SK-N-SH (cell line): ENCODE measurements at regions not wholly inside any gene's neighbourhood (a gene's known extent, or its start where the extent isn't known, plus 50 kb on each side); places are given as distances from the start of the nearest gene placed in this dataset.

Experiments used
- CTCF ChIA-PET: fragments of 300-600, 350-600 bp; formaldehyde crosslinking; extraction: SDS; loops from one replicate; lab custom pipeline; 2021; lab: Yijun Ruan, JAX
- POLR2A ChIA-PET: fragments of 350-600 bp; sonication (Branson Sonifier 250); formaldehyde crosslinking; extraction: SDS; loops from one replicate; lab custom pipeline; 2020; ENCODE audit warnings: antibody characterized with exemption, inconsistent platforms; lab: Yijun Ruan, JAX
- DNase-seq: peaks from one replicate; pipeline ENCODE4 v3.0.0; 2012
- H2AFZ ChIP-seq: fragments of 200-600 bp; sonication (generic); 2 replicates; pipeline ENCODE4 v1.8.1; 2016; ENCODE audit warnings: antibody characterized with exemption, mild to moderate bottlenecking, low read depth
- H3F3A ChIP-seq: fragments of 200-600 bp; sonication (generic); replicated peaks from 2 replicates; pipeline ENCODE3; 2016; ENCODE audit warnings: antibody characterized with exemption, mild to moderate bottlenecking; ENCODE audit not compliant: insufficient read depth
- H3K27ac ChIP-seq, 2 experiments: fragments of 200-500 bp in 1 of 2; fragments of 200-600 bp in 1 of 2; sonication (Bioruptor generic) in 1 of 2; sonication (generic), shearing (Covaris generic) in 1 of 2; 2 replicates each; pipeline versions ENCODE4 v1.5.1 to v1.6.1; 2014 to 2016; ENCODE audit warnings: low read depth in 2 of 2, inconsistent platforms in 1 of 2, low read length in 1 of 2, mild to moderate bottlenecking in 1 of 2, mixed read lengths in 1 of 2
- H3K27me3 ChIP-seq: fragments of 200-600 bp; sonication (generic), shearing (Covaris generic); 2 replicates; pipeline ENCODE4 v1.6.1; 2016; ENCODE audit warnings: mixed run types; ENCODE audit not compliant: insufficient read depth
- H3K36me3 ChIP-seq, 2 experiments: fragments of 200-500 bp in 1 of 2; fragments of 200-600 bp in 1 of 2; sonication (Bioruptor generic) in 1 of 2; sonication (generic) in 1 of 2; replicated peaks in 1 of 2; 2 replicates each; pipeline versions ENCODE3 to v1.5.1; 2014 to 2016; ENCODE audit warnings: low read length in 1 of 2, mild to moderate bottlenecking in 1 of 2; ENCODE audit not compliant: insufficient read depth in 2 of 2, control insufficient read depth in 1 of 2
- H3K4me1 ChIP-seq, 2 experiments: fragments of 200-500 bp in 1 of 2; fragments of 200-600 bp in 1 of 2; sonication (Bioruptor generic) in 1 of 2; sonication (generic), shearing (Covaris generic) in 1 of 2; 2 replicates each; pipeline versions ENCODE4 v1.5.1 to v1.6.1; 2014 to 2016; ENCODE audit warnings: low read depth in 1 of 2, low read length in 1 of 2, mixed run types in 1 of 2; ENCODE audit not compliant: insufficient read depth in 2 of 2, control insufficient read depth in 1 of 2
- H3K4me2 ChIP-seq: fragments of 200-600 bp; sonication (generic), shearing (Covaris generic); 2 replicates; pipeline ENCODE4 v1.6.1; 2017; ENCODE audit warnings: mixed run types
- H3K4me3 ChIP-seq, 2 experiments: fragments of 200-500 bp in 1 of 2; fragments of 200-600 bp in 1 of 2; sonication (Bioruptor generic) in 1 of 2; sonication (generic), shearing (Covaris generic) in 1 of 2; 2 replicates each; pipeline versions ENCODE4 v1.5.1 to v1.8.1; 2014 to 2016; ENCODE audit warnings: low read depth in 2 of 2, inconsistent platforms in 1 of 2, low read length in 1 of 2, mild to moderate bottlenecking in 1 of 2, mixed read lengths in 1 of 2, moderate library complexity in 1 of 2
- H3K79me2 ChIP-seq: fragments of 200-600 bp; sonication (generic); 2 replicates; pipeline ENCODE4 v1.8.1; 2017; ENCODE audit warnings: mild to moderate bottlenecking; ENCODE audit not compliant: insufficient read depth
- H3K9ac ChIP-seq: fragments of 200-600 bp; sonication (generic); 2 replicates; pipeline ENCODE4 v1.6.1; 2017; ENCODE audit warnings: mixed run types
- H3K9me2 ChIP-seq: fragments of 200-600 bp; sonication (generic); 2 replicates; pipeline ENCODE4 v1.6.1; 2017; ENCODE audit warnings: mixed run types
- H3K9me3 ChIP-seq: fragments of 200-600 bp; sonication (generic); 2 replicates; pipeline ENCODE4 v1.6.1; 2017; ENCODE audit warnings: mixed run types, mild to moderate bottlenecking, moderate library complexity
- H4K20me1 ChIP-seq: fragments of 200-600 bp; sonication (generic); 2 replicates; pipeline ENCODE4 v1.6.1; 2017; ENCODE audit warnings: mild to moderate bottlenecking, mixed run types; ENCODE audit not compliant: insufficient read depth
- CHD2 ChIP-seq: fragments of 150-350 bp; IDR thresholded peaks from 2 replicates; pipeline ENCODE4 v1.6.1; 2018; ENCODE audit warnings: low read length; ENCODE audit not compliant: partially characterized antibody
- CTCF ChIP-seq: fragments of 200-600 bp; sonication (generic); IDR thresholded peaks from 2 replicates; pipeline ENCODE4 v1.6.1; 2017; ENCODE audit warnings: antibody characterized with exemption, mild to moderate bottlenecking, moderate library complexity
- ELF1 ChIP-seq: IDR thresholded peaks from 2 replicates; pipeline ENCODE4 v1.4.0; 2012
- EP300 ChIP-seq, 2 experiments: IDR thresholded peaks; 2 replicates each; pipeline versions ENCODE4 v1.4.0 to v1.6.1; 2012; ENCODE audit warnings: borderline replicate concordance in 1 of 2, low read depth in 1 of 2, low read length in 1 of 2
- EZH2phosphoT487 ChIP-seq: fragments of 200-600 bp; sonication (generic); IDR thresholded peaks from 2 replicates; pipeline ENCODE4 v1.6.1; 2017; ENCODE audit warnings: low read depth, mixed run types, mild to moderate bottlenecking, antibody characterized with exemption, moderate library complexity, borderline replicate concordance
- FOSL2 ChIP-seq: IDR thresholded peaks from 2 replicates; pipeline ENCODE4 v1.4.0; 2012; ENCODE audit warnings: low read depth, mild to moderate bottlenecking, moderate library complexity, borderline replicate concordance
- FOXJ3 ChIP-seq: sonication (generic); formaldehyde crosslinking; IDR thresholded peaks from 2 replicates; pipeline ENCODE4 v1.5.1; 2020; ENCODE audit warnings: mild to moderate bottlenecking, missing genetic modification reagents
- FOXM1 ChIP-seq: IDR thresholded peaks from 2 replicates; pipeline ENCODE4 v1.4.0; 2012; ENCODE audit warnings: low read depth, mild to moderate bottlenecking
- GABPA ChIP-seq: IDR thresholded peaks from 2 replicates; pipeline ENCODE4 v1.4.0; 2012; ENCODE audit warnings: low read depth, mild to moderate bottlenecking
- GATA2 ChIP-seq: sonication (generic); formaldehyde crosslinking; IDR thresholded peaks from 2 replicates; pipeline ENCODE4 v1.5.0; 2020; ENCODE audit warnings: mild to moderate bottlenecking, missing genetic modification reagents
- JUND ChIP-seq: IDR thresholded peaks from 2 replicates; pipeline ENCODE4 v1.4.0; 2012
- MAX ChIP-seq: IDR thresholded peaks from 2 replicates; pipeline ENCODE4 v1.4.0; 2012; ENCODE audit warnings: low read depth
- MEF2A ChIP-seq: IDR thresholded peaks from 2 replicates; pipeline ENCODE4 v1.4.0; 2012; ENCODE audit warnings: low read depth, borderline replicate concordance
- MXI1 ChIP-seq: IDR thresholded peaks from 2 replicates; pipeline ENCODE4 v1.6.1; 2012; ENCODE audit warnings: mild to moderate bottlenecking, low read depth, low read length, improper control_type of control experiment
- NFIC ChIP-seq: IDR thresholded peaks from 2 replicates; pipeline ENCODE4 v1.4.0; 2012; ENCODE audit warnings: borderline replicate concordance
- POLR2AphosphoS5 ChIP-seq: IDR thresholded peaks from 2 replicates; pipeline ENCODE4 v1.6.1; 2012; ENCODE audit warnings: low read depth, low read length
- RFX5 ChIP-seq: IDR thresholded peaks from 2 replicates; pipeline ENCODE4 v1.6.1; 2012; ENCODE audit warnings: mild to moderate bottlenecking, improper control_type of control experiment, low read length
- SIN3A ChIP-seq: IDR thresholded peaks from 2 replicates; pipeline ENCODE4 v1.6.1; 2012; ENCODE audit warnings: low read depth, mild to moderate bottlenecking, low read length, moderate library complexity, borderline replicate concordance
- SMC3 ChIP-seq: IDR thresholded peaks from 2 replicates; pipeline ENCODE4 v1.6.1; 2012; ENCODE audit warnings: low read depth, low read length, improper control_type of control experiment
- TCF12 ChIP-seq: IDR thresholded peaks from 2 replicates; pipeline ENCODE4 v1.4.0; 2012
- USF2 ChIP-seq: fragments of 150-350 bp; IDR thresholded peaks from 2 replicates; pipeline ENCODE4 v1.6.1; 2017; ENCODE audit warnings: antibody characterized with exemption, low read length, low read depth, borderline replicate concordance
- YY1 ChIP-seq: IDR thresholded peaks from 2 replicates; pipeline ENCODE4 v1.4.0; 2012; ENCODE audit warnings: low read depth, mild to moderate bottlenecking
- WGBS: methylation state at CpG from one replicate; pipeline ENCODE4 v1.1.6; 2017; ENCODE audit warnings: low lambda C conversion rate; 5-methylcytosine and 5-hydroxymethylcytosine counted together
- TF ChIP-seq, protein P1 (sequence below): IDR thresholded peaks from 2 replicates; pipeline ENCODE4 v1.6.1; 2012; ENCODE audit warnings: mild to moderate bottlenecking, low read depth, low read length, moderate library complexity
- TF ChIP-seq, protein P2 (sequence below): IDR thresholded peaks from 2 replicates; pipeline ENCODE4; 2012

- peaks cover 38% of the 10 kb centered on the region for H3F3A ChIP-seq
- 0 out of 2 replicates have a peak overlapping the region, but pooled peaks have one; percentile 53 for H2AFZ ChIP-seq
- no peaks in the 10 kb centered on the region for H3K9me2 ChIP-seq
- ChIA-PET POLR2A (no interaction called here), CTCF (interaction anchor here (0.5 to 5.6 kb wide), 12 partner anchors 8 to 820 kb away, joined by 3 to 49 read pairs (median 4); no protein-coding TSS in a partner anchor)
- H3K9ac ChIP-seq: no peak overlapping the region
- H3K79me2 ChIP-seq: no peaks in the 10 kb centered on the region
- no peaks in the 10 kb centered on the region for H3K27me3 ChIP-seq
- no peaks in the 10 kb centered on the region for H3K9me3 ChIP-seq
- peak; percentile 46 for DNase-seq
- H3K36me3 ChIP-seq: no peaks in the 10 kb centered on the region
- H3K4me1 ChIP-seq: peaks cover 3 to 24% of the 10 kb centered on the region in 2 experiments; a peak in 3 of 4 replicates
- 54% methylated on average over 12 of the region's 12 CpGs for WGBS
- H3K27ac ChIP-seq: peak overlapping the region in 1 of 2 experiments; percentile 65; a peak in 2 of 4 replicates
- no peak overlapping the region for H3K4me3 ChIP-seq
- H4K20me1 ChIP-seq: no peaks in the 10 kb centered on the region
- H3K4me2 ChIP-seq: peak overlapping the region; percentile 49; the same call in 1 of the 2 replicates
- TF ChIP-seq GATA2 (CRISPR knock-in tag): no peak
- no peak for TF ChIP-seq CHD2
- TF ChIP-seq, protein P1, sequence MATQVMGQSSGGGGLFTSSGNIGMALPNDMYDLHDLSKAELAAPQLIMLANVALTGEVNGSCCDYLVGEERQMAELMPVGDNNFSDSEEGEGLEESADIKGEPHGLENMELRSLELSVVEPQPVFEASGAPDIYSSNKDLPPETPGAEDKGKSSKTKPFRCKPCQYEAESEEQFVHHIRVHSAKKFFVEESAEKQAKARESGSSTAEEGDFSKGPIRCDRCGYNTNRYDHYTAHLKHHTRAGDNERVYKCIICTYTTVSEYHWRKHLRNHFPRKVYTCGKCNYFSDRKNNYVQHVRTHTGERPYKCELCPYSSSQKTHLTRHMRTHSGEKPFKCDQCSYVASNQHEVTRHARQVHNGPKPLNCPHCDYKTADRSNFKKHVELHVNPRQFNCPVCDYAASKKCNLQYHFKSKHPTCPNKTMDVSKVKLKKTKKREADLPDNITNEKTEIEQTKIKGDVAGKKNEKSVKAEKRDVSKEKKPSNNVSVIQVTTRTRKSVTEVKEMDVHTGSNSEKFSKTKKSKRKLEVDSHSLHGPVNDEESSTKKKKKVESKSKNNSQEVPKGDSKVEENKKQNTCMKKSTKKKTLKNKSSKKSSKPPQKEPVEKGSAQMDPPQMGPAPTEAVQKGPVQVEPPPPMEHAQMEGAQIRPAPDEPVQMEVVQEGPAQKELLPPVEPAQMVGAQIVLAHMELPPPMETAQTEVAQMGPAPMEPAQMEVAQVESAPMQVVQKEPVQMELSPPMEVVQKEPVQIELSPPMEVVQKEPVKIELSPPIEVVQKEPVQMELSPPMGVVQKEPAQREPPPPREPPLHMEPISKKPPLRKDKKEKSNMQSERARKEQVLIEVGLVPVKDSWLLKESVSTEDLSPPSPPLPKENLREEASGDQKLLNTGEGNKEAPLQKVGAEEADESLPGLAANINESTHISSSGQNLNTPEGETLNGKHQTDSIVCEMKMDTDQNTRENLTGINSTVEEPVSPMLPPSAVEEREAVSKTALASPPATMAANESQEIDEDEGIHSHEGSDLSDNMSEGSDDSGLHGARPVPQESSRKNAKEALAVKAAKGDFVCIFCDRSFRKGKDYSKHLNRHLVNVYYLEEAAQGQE: no peak
- TF ChIP-seq ELF1: no peak
- TF ChIP-seq MEF2A: no peak
- peak; percentile 34 for TF ChIP-seq SMC3
- no peak for TF ChIP-seq SIN3A
- TF ChIP-seq MXI1: no peak
- no peak for TF ChIP-seq EZH2phosphoT487
- TF ChIP-seq, protein P2, sequence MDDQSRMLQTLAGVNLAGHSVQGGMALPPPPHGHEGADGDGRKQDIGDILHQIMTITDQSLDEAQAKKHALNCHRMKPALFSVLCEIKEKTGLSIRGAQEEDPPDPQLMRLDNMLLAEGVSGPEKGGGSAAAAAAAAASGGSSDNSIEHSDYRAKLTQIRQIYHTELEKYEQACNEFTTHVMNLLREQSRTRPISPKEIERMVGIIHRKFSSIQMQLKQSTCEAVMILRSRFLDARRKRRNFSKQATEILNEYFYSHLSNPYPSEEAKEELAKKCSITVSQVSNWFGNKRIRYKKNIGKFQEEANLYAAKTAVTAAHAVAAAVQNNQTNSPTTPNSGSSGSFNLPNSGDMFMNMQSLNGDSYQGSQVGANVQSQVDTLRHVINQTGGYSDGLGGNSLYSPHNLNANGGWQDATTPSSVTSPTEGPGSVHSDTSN: no peak
- 0 out of 2 replicates have a peak, but pooled peaks have one; percentile 5 for TF ChIP-seq MAX
- TF ChIP-seq YY1: no peak
- no peak for TF ChIP-seq RFX5
- TF ChIP-seq FOXM1: no peak
- peak; percentile 31; the same call in 1 of the 2 replicates for TF ChIP-seq TCF12
- no peak for TF ChIP-seq FOSL2
- TF ChIP-seq CTCF: peak; percentile 58
- no peak for TF ChIP-seq FOXJ3
- TF ChIP-seq POLR2AphosphoS5: no peak
- no peak for TF ChIP-seq GABPA
- TF ChIP-seq USF2: no peak
- no peak for TF ChIP-seq JUND
- TF ChIP-seq EP300 (IDR thresholded peaks at IDR 0.05; ENCODE audit: borderline replicate concordance in 1 of 2, low read depth in 1 of 2, low read length in 1 of 2): no peak
- TF ChIP-seq NFIC: no peak
Observed at GRCh38 chr10:33010132-33011037, 52.4 kb upstream of the ITGB1 start.
